22Rv1 (cell line): ENCODE measurements at regions not wholly inside any gene's neighbourhood (a gene's known extent, or its start where the extent isn't known, plus 50 kb on each side); places are given as distances from the start of the nearest gene placed in this dataset.
"Not testable (repeated sequence)": the region's sequence is repeated elsewhere in the genome, so short reads cannot be mapped to it uniquely, and the experiment has no call there.

Experiments used
- CTCF ChIP-seq: fragments of 450-650 bp; IDR thresholded peaks from 2 replicates; pipeline ENCODE4 v1.5.1; 2017; ENCODE audit warnings: mild to moderate bottlenecking
- ZFX ChIP-seq: fragments of 450-650 bp; IDR thresholded peaks from 2 replicates; pipeline ENCODE4 v1.6.1; 2017; ENCODE audit warnings: antibody characterized with exemption, borderline replicate concordance

- not testable (repeated sequence) for TF ChIP-seq ZFX, CTCF
These were observed 232.5 kb upstream of the FOXF1 start for GRCh38 chr16:86277859-86278258.
